AG09319 (cell line): ENCODE measurements at regions not wholly inside any gene's neighbourhood (a gene's known extent, or its start where the extent isn't known, plus 50 kb on each side); places are given as distances from the start of the nearest gene placed in this dataset.

Experiments
- DNase-seq: peaks from one replicate; pipeline ENCODE4 v3.0.0-alpha.2; 2010; ENCODE audit warnings: low read depth; ENCODE audit errors: extremely low read depth
- CTCF ChIP-seq: IDR thresholded peaks from 2 replicates; pipeline ENCODE4 v1.5.1; 2011; ENCODE audit warnings: low read depth, mild to moderate bottlenecking, inconsistent platforms, low read length, moderate library complexity

- no peak for DNase-seq
- TF ChIP-seq CTCF, result no peak
Observed at GRCh38 chr5:68459810-68460139, 244.2 kb downstream of the PIK3R1 start.

- DNase-seq, result no peak
- peak; percentile 72 for TF ChIP-seq CTCF
Observed at GRCh38 chr5:68460147-68460798, 244.7 kb downstream of the PIK3R1 start.

GRCh38 chr5:68463606-68464005, 248.1 kb downstream of the PIK3R1 start:
- TF ChIP-seq CTCF, result no peak

GRCh38 chr5:68464424-68464823, 248.9 kb downstream of the PIK3R1 start:
- TF ChIP-seq CTCF, result no peak
- DNase-seq, result no peak

More at GRCh38 chr5:68463606-68464005, 248.1 kb downstream of the PIK3R1 start:
- no peak for DNase-seq

GRCh38 chr5:68465133-68465532, 249.6 kb downstream of the PIK3R1 start:
- TF ChIP-seq CTCF, result no peak
- no peak for DNase-seq

- TF ChIP-seq CTCF, result no peak
- DNase-seq, result no peak
Observed at GRCh38 chr5:68465934-68466551, 250.5 kb downstream of the PIK3R1 start.

- DNase-seq, result no peak
Observed at GRCh38 chr5:68467208-68467607, 251.7 kb downstream of the PIK3R1 start.

More at GRCh38 chr5:68467208-68467607, 251.7 kb downstream of the PIK3R1 start:
- no peak for TF ChIP-seq CTCF
